ENCODE measurements at regions not wholly inside any gene's neighbourhood (a gene's known extent, or its start where the extent isn't known, plus 50 kb on each side); places are given as distances from the start of the nearest gene placed in this dataset.
"Not testable (repeated sequence)": the region's sequence is repeated elsewhere in the genome, so short reads cannot be mapped to it uniquely, and the experiment has no call there.

GRCh38 chrX:115357326-115358120 is 68.0 kb downstream of the LUZP4 start:
- Histone ChIP-seq H3K36me3 (no peaks in the 10 kb centered on the region), H3K9me3 (no peaks in the 10 kb centered on the region), H3K27ac (peak overlapping the region; percentile 3 to 42), H3K4me3 (no peak overlapping the region), H3K27me3 (no peaks in the 10 kb centered on the region), H3K4me1 (no peaks in the 10 kb centered on the region)
- intact Hi-C loops (cut with DNase I; ENCODE audit: low total_unique reads) = no loop called here
- TF ChIP-seq POLR2A (IDR thresholded peaks at IDR 0.05) (no peak), CTCF (IDR thresholded peaks at IDR 0.05) (no peak)
- no peak for DNase-seq

- DNase-seq; intact Hi-C loops (cut with DNase I; ENCODE audit: low total_unique reads); H3K36me3 ChIP-seq; H3K9me3 ChIP-seq; H3K27me3 ChIP-seq; H3K4me3 ChIP-seq; H3K27ac ChIP-seq; H3K4me1 ChIP-seq: not testable (repeated sequence)
Measured at GRCh38 chrX:115359508-115359907, 70.0 kb downstream of the LUZP4 start.

GRCh38 chrX:115360220-115360781 is 70.8 kb downstream of the LUZP4 start:
- Histone ChIP-seq H3K4me3 (no peak overlapping the region), H3K27me3 (no peaks in the 10 kb centered on the region), H3K4me1 (no peaks in the 10 kb centered on the region), H3K9me3 (no peaks in the 10 kb centered on the region), H3K36me3 (no peaks in the 10 kb centered on the region), H3K27ac (no peak overlapping the region)
- DNase-seq = no peak
- intact Hi-C loops (cut with DNase I; ENCODE audit: low total_unique reads) = no loop called here
- TF ChIP-seq CTCF (IDR thresholded peaks at IDR 0.05) = no peak
- TF ChIP-seq POLR2A (IDR thresholded peaks at IDR 0.05) = no peak

- H3K4me1 ChIP-seq = no peaks in the 10 kb centered on the region
- H3K9me3 ChIP-seq = no peaks in the 10 kb centered on the region
- intact Hi-C loops (cut with DNase I; ENCODE audit: low total_unique reads) = no loop called here
- no peaks in the 10 kb centered on the region for H3K36me3 ChIP-seq
- TF ChIP-seq CTCF (IDR thresholded peaks at IDR 0.05) = no peak
- no peak for TF ChIP-seq POLR2A (IDR thresholded peaks at IDR 0.05)
- no peak overlapping the region for H3K27ac ChIP-seq
- H3K27me3 ChIP-seq = no peaks in the 10 kb centered on the region
- H3K4me3 ChIP-seq = no peak overlapping the region
- DNase-seq = no peak
Measured at GRCh38 chrX:115362334-115363095, 73.0 kb downstream of the LUZP4 start.

- no peaks in the 10 kb centered on the region for H3K27me3 ChIP-seq
- intact Hi-C loops (cut with DNase I; ENCODE audit: low total_unique reads) = no loop called here
Measured at GRCh38 chrX:115363372-115363771, 73.9 kb downstream of the LUZP4 start.

More at GRCh38 chrX:115363372-115363771, 73.9 kb downstream of the LUZP4 start:
- Histone ChIP-seq H3K4me1 (no peaks in the 10 kb centered on the region), H3K36me3 (no peaks in the 10 kb centered on the region), H3K27ac (no peak overlapping the region), H3K9me3 (no peaks in the 10 kb centered on the region), H3K4me3 (no peak overlapping the region)
- TF ChIP-seq CTCF (IDR thresholded peaks at IDR 0.05) (no peak), POLR2A (IDR thresholded peaks at IDR 0.05) (no peak)
- no peak for DNase-seq

Data from uterus (tissue), 3 donors.